ENCODE measurements at regions not wholly inside any gene's neighbourhood (a gene's known extent, or its start where the extent isn't known, plus 50 kb on each side); places are given as distances from the start of the nearest gene placed in this dataset.
"Not testable (repeated sequence)": the region's sequence is repeated elsewhere in the genome, so short reads cannot be mapped to it uniquely, and the experiment has no call there.

DNA sequence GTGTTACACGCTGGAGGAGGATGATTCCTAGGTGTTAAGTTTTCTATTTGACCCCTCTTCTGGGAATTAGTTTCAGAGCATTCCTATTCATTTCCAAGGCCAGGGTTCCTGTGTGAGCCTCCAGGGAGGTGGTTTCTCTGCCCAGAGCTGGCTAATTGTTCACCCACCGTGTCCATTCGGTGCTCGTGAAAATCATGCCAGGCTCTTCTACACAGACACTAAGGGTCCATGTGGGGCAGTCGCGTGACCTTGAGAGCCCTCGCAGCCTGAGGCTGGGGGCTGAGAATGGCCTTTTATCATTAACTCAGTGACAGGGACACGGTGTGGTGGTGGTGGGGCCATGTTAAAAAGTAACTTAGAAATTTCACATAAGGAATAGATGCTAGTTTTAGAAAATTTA lies 83.7 kb downstream of the EMX2 start:
- Histone ChIP-seq H3K14ac (ENCODE audit: low read length in 2 of 2) (no peak overlapping the region), H3K79me1 (replicated peaks; ENCODE audit: low read length, poor library complexity, severe bottlenecking) (no peaks in the 10 kb centered on the region), H3K4me2 (ENCODE audit: low read length, poor library complexity, severe bottlenecking) (no peak overlapping the region), H3K9ac (ENCODE audit: low read length) (no peak overlapping the region), H2BK5ac (ENCODE audit: low read depth, low read length, poor library complexity, severe bottlenecking) (no peak overlapping the region), H4K91ac (ENCODE audit: low read length) (no peak overlapping the region), H3K4ac (ENCODE audit: low read depth in 1 of 2, low read length in 2 of 2) (no peak overlapping the region), H3K18ac (ENCODE audit: low read depth in 1 of 2, low read length in 2 of 2) (no peak overlapping the region), H3K4me3 (ENCODE audit: insufficient read depth in 1 of 2, low read depth in 1 of 2, low read length in 2 of 2) (no peak overlapping the region), H3K23ac (ENCODE audit: low read length in 2 of 2) (no peak overlapping the region), H2BK15ac (ENCODE audit: low read depth, poor library complexity, severe bottlenecking) (no peak overlapping the region), H3K27me3 (ENCODE audit: control insufficient read depth in 1 of 2, insufficient read depth in 1 of 2, low read length in 2 of 2) (peaks cover 0 to 14% of the 10 kb centered on the region in 2 experiments), H2BK120ac (ENCODE audit: low read depth, low read length) (no peak overlapping the region), H3K4me1 (ENCODE audit: control insufficient read depth, insufficient read depth, low read depth, low read length) (no peaks in the 10 kb centered on the region), H3K27ac (ENCODE audit: low read length, poor library complexity, severe bottlenecking) (no peak overlapping the region), H3K9me3 (ENCODE audit: control insufficient read depth, low read length) (no peaks in the 10 kb centered on the region), H2AFZ (ENCODE audit: low read depth, low read length) (no peak overlapping the region), H2AK5ac (ENCODE audit: low read length, severe bottlenecking) (no peak overlapping the region), H2BK12ac (ENCODE audit: low read length in 2 of 2) (no peak overlapping the region), H4K8ac (ENCODE audit: low read length) (no peak overlapping the region), H3K36me3 (ENCODE audit: control insufficient read depth in 1 of 2, insufficient read depth in 2 of 2, low read depth in 1 of 2, low read length in 2 of 2) (no peaks in the 10 kb centered on the region)
- whole genome bisulfite sequencing, result 90% methylated on average over 6 of the region's 8 CpGs
- DNase-seq, result no peak

DNA sequence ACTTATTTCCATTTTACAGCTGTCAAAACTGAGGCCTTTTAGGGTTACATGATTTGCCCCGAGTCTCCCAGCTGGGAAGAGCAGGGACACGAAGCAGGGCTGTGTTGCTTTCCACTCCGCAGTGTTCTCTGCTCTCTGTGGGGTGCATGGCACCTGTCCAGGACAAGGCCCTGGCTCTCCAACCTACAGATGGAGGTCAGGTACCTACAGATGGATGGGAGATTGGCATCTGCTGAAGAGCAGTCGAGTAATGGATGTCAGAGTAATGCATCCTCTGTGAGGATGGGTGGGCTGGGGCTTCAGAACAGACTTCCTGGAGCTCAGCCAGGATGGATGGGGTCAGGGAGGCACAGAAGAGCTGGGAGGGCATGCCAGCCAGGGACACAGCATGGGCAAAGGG lies 85.0 kb downstream of the EMX2 start:
- no peaks in the 10 kb centered on the region for H3K79me1 ChIP-seq (replicated peaks; ENCODE audit: low read length, poor library complexity, severe bottlenecking)
- H2BK5ac ChIP-seq (ENCODE audit: low read depth, low read length, poor library complexity, severe bottlenecking), result no peak overlapping the region
- no peak overlapping the region for H3K27ac ChIP-seq (ENCODE audit: low read length, poor library complexity, severe bottlenecking)
- no peak overlapping the region for H2BK15ac ChIP-seq (ENCODE audit: low read depth, poor library complexity, severe bottlenecking)
- no peaks in the 10 kb centered on the region for H3K9me3 ChIP-seq (ENCODE audit: control insufficient read depth, low read length)
- no peak overlapping the region for H3K4me3 ChIP-seq (ENCODE audit: insufficient read depth in 1 of 2, low read depth in 1 of 2, low read length in 2 of 2)
- WGBS, result 84% methylated on average over 4 of the region's 4 CpGs
- H3K4me1 ChIP-seq (ENCODE audit: control insufficient read depth, insufficient read depth, low read depth, low read length), result no peaks in the 10 kb centered on the region
- no peak overlapping the region for H2BK12ac ChIP-seq (ENCODE audit: low read length in 2 of 2)
- H3K23ac ChIP-seq (ENCODE audit: low read length in 2 of 2), result no peak overlapping the region
- no peak overlapping the region for H3K4ac ChIP-seq (ENCODE audit: low read depth in 1 of 2, low read length in 2 of 2)
- no peak overlapping the region for H4K91ac ChIP-seq (ENCODE audit: low read length)
- H2AK5ac ChIP-seq (ENCODE audit: low read length, severe bottlenecking), result no peak overlapping the region
- no peak overlapping the region for H3K4me2 ChIP-seq (ENCODE audit: low read length, poor library complexity, severe bottlenecking)
- H4K8ac ChIP-seq (ENCODE audit: low read length), result no peak overlapping the region
- H3K14ac ChIP-seq (ENCODE audit: low read length in 2 of 2), result no peak overlapping the region
- H2BK120ac ChIP-seq (ENCODE audit: low read depth, low read length), result no peak overlapping the region
- H3K36me3 ChIP-seq (ENCODE audit: control insufficient read depth in 1 of 2, insufficient read depth in 2 of 2, low read depth in 1 of 2, low read length in 2 of 2), result no peaks in the 10 kb centered on the region
- no peak overlapping the region for H3K9ac ChIP-seq (ENCODE audit: low read length)
- no peak overlapping the region for H2AFZ ChIP-seq (ENCODE audit: low read depth, low read length)
- H3K18ac ChIP-seq (ENCODE audit: low read depth in 1 of 2, low read length in 2 of 2), result no peak overlapping the region
- no peak for DNase-seq
- peaks cover 0 to under 1% of the 10 kb centered on the region in 2 experiments for H3K27me3 ChIP-seq (ENCODE audit: control insufficient read depth in 1 of 2, insufficient read depth in 1 of 2, low read length in 2 of 2)

DNA sequence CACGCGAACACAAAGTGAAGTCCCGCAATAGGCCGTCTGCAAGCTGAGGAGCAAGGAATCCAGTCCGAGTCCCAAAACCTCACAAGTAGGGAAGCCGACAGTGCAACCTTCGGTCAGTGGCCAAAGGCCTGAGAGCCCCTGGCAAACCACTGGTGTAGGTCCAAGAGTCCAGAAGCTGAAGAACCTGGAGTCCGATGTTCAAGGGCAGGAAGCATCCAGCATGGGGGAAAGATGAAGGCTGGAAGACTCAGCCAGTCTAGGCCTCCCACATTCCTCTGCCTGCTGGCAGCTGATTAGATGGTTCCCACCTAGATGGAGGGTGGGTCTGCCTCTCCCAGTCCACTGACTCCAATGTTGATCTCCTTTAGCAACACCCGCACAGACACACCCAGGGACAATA lies 87.2 kb downstream of the EMX2 start:
- not testable (repeated sequence) for H2BK15ac ChIP-seq (ENCODE audit: low read depth, poor library complexity, severe bottlenecking); H3K9ac ChIP-seq (ENCODE audit: low read length); H3K79me1 ChIP-seq (replicated peaks; ENCODE audit: low read length, poor library complexity, severe bottlenecking); H3K36me3 ChIP-seq (ENCODE audit: control insufficient read depth in 1 of 2, insufficient read depth in 2 of 2, low read depth in 1 of 2, low read length in 2 of 2); H2AFZ ChIP-seq (ENCODE audit: low read depth, low read length); H3K23ac ChIP-seq (ENCODE audit: low read length in 2 of 2); H3K27ac ChIP-seq (ENCODE audit: low read length, poor library complexity, severe bottlenecking); H3K14ac ChIP-seq (ENCODE audit: low read length in 2 of 2); H3K4ac ChIP-seq (ENCODE audit: low read depth in 1 of 2, low read length in 2 of 2); H3K9me3 ChIP-seq (ENCODE audit: control insufficient read depth, low read length); H2BK12ac ChIP-seq (ENCODE audit: low read length in 2 of 2); H2BK5ac ChIP-seq (ENCODE audit: low read depth, low read length, poor library complexity, severe bottlenecking); H4K91ac ChIP-seq (ENCODE audit: low read length); H3K4me3 ChIP-seq (ENCODE audit: insufficient read depth in 1 of 2, low read depth in 1 of 2, low read length in 2 of 2); H4K8ac ChIP-seq (ENCODE audit: low read length); DNase-seq; H2BK120ac ChIP-seq (ENCODE audit: low read depth, low read length); H3K18ac ChIP-seq (ENCODE audit: low read depth in 1 of 2, low read length in 2 of 2); H3K27me3 ChIP-seq (ENCODE audit: control insufficient read depth in 1 of 2, insufficient read depth in 1 of 2, low read length in 2 of 2); H2AK5ac ChIP-seq (ENCODE audit: low read length, severe bottlenecking); H3K4me2 ChIP-seq (ENCODE audit: low read length, poor library complexity, severe bottlenecking); H3K4me1 ChIP-seq (ENCODE audit: control insufficient read depth, insufficient read depth, low read depth, low read length)
- WGBS, result 92% methylated on average over 9 of the region's 9 CpGs

DNA sequence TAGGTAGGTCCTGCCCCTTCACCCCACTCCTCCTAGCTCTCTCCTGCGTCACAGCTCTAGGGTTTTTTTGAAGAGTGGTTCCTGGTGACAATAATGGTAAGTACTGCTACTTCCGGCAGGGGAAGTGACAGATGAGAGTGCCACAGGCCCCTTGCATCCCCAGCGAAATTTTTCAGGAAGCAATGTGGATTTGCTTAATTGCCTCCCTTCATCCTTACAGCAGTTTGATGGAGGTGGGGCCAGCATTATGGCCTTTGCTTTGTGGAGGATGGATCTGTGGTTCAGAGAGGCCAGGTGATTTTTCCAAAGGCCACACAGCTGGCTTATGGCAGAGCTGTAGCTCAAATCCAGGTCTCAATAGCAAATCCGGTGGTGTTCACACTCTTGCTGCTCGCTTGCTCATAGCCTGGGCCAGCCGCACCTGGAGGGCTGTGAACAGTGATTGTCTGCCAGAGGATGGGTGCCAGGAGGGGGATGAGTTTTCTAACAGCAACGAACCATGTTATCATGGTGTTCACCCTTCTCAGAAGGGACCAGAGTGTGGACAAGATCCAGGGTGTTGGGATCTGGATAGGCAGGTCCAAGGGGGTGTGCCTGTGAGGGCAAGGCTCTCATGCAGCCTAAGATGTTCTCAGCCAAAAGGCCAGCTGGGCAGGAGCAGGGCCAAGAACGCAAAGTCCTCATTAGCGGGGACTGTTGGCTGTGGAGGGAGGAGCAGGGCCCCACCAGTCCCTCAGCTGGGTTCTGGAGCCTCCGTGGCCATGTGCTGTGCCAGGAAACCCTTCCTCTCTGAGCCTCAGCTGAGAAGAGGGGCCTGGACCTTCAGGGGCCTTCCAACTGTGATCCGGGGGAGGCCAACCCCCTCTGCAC lies 89.0 kb downstream of the EMX2 start:
- Histone ChIP-seq H3K79me1 (replicated peaks; ENCODE audit: low read length, poor library complexity, severe bottlenecking) (no peaks in the 10 kb centered on the region), H3K23ac (ENCODE audit: low read length in 2 of 2) (no peak overlapping the region), H3K4ac (ENCODE audit: low read depth in 1 of 2, low read length in 2 of 2) (no peak overlapping the region), H4K91ac (ENCODE audit: low read length) (no peak overlapping the region), H2BK12ac (ENCODE audit: low read length in 2 of 2) (no peak overlapping the region), H3K4me3 (ENCODE audit: insufficient read depth in 1 of 2, low read depth in 1 of 2, low read length in 2 of 2) (no peak overlapping the region), H2BK120ac (ENCODE audit: low read depth, low read length) (no peak overlapping the region), H3K9me3 (ENCODE audit: control insufficient read depth, low read length) (no peaks in the 10 kb centered on the region), H2BK5ac (ENCODE audit: low read depth, low read length, poor library complexity, severe bottlenecking) (no peak overlapping the region), H3K27me3 (ENCODE audit: control insufficient read depth in 1 of 2, insufficient read depth in 1 of 2, low read length in 2 of 2) (no peaks in the 10 kb centered on the region), H3K14ac (ENCODE audit: low read length in 2 of 2) (no peak overlapping the region), H2BK15ac (ENCODE audit: low read depth, poor library complexity, severe bottlenecking) (no peak overlapping the region), H3K36me3 (ENCODE audit: control insufficient read depth in 1 of 2, insufficient read depth in 2 of 2, low read depth in 1 of 2, low read length in 2 of 2) (no peaks in the 10 kb centered on the region), H3K18ac (ENCODE audit: low read depth in 1 of 2, low read length in 2 of 2) (no peak overlapping the region), H3K9ac (ENCODE audit: low read length) (no peak overlapping the region), H4K8ac (ENCODE audit: low read length) (no peak overlapping the region), H3K4me2 (ENCODE audit: low read length, poor library complexity, severe bottlenecking) (no peak overlapping the region), H2AK5ac (ENCODE audit: low read length, severe bottlenecking) (no peak overlapping the region), H3K27ac (ENCODE audit: low read length, poor library complexity, severe bottlenecking) (no peak overlapping the region), H2AFZ (ENCODE audit: low read depth, low read length) (no peak overlapping the region), H3K4me1 (ENCODE audit: control insufficient read depth, insufficient read depth, low read depth, low read length) (no peaks in the 10 kb centered on the region)
- 79% methylated on average over 9 of the region's 11 CpGs for WGBS
- DNase-seq, result no peak
